H1 (cell line): ENCODE measurements at regions not wholly inside any gene's neighbourhood (a gene's known extent, or its start where the extent isn't known, plus 50 kb on each side); places are given as distances from the start of the nearest gene placed in this dataset.
"Not testable (repeated sequence)": the region's sequence is repeated elsewhere in the genome, so short reads cannot be mapped to it uniquely, and the experiment has no call there.

ENCODE experiments used
- CTCF ChIA-PET: fragments of 300-600 bp; sonication (Branson Sonifier 250); formaldehyde crosslinking; loops from one replicate; lab custom pipeline; 2021; ENCODE audit not compliant: partially characterized antibody; lab: Charles Lee
- POLR2A ChIA-PET: fragments of 300-600 bp; sonication (Branson Sonifier 250); formaldehyde crosslinking; loops from one replicate; lab custom pipeline; 2021; ENCODE audit warnings: inconsistent platforms; ENCODE audit not compliant: partially characterized antibody; lab: Charles Lee
- DNase-seq, 2 experiments: peaks; one replicate each; pipeline versions ENCODE4 v3.0.0 to v3.0.0-alpha.2; 2010 to 2022; ENCODE audit warnings: low spot score in 2 of 2, low read depth in 1 of 2, mixed read lengths in 1 of 2
- FAIRE-seq: peaks from 2 replicates; lab custom pipeline; 2011; peaks lifted over from hg19 to GRCh38; lab: Jason Lieb, UNC
- H2AFZ ChIP-seq: 2 replicates; pipeline ENCODE4 v1.8.1; 2012; ENCODE audit warnings: low read length, inconsistent platforms
- H2AK5ac ChIP-seq: 2 replicates; pipeline ENCODE4 v1.6.1; 2013; ENCODE audit warnings: low read depth, low read length
- H2BK120ac ChIP-seq: replicated peaks from 2 replicates; pipeline ENCODE3; 2013; ENCODE audit warnings: low read depth, low read length, inconsistent platforms
- H2BK12ac ChIP-seq: 2 replicates; pipeline ENCODE4 v1.6.1; 2013; ENCODE audit warnings: low read depth, low read length
- H2BK15ac ChIP-seq: 2 replicates; pipeline ENCODE4 v1.6.1; 2013; ENCODE audit warnings: low read length
- H2BK20ac ChIP-seq: 2 replicates; pipeline ENCODE4 v1.6.1; 2013; ENCODE audit warnings: low read length
- H2BK5ac ChIP-seq: 2 replicates; pipeline ENCODE4 v1.6.1; 2013; ENCODE audit warnings: low read depth, low read length
- H3K14ac ChIP-seq: 2 replicates; pipeline ENCODE4 v1.6.1; 2013; ENCODE audit warnings: inconsistent platforms; ENCODE audit not compliant: insufficient read length
- H3K18ac ChIP-seq: 2 replicates; pipeline ENCODE4 v1.6.1; 2013; ENCODE audit warnings: low read length; ENCODE audit errors: extremely low read depth
- H3K23ac ChIP-seq: 2 replicates; pipeline ENCODE4 v1.6.1; 2013; ENCODE audit warnings: inconsistent platforms; ENCODE audit not compliant: insufficient read length
- H3K23me2 ChIP-seq: 2 replicates; pipeline ENCODE4 v1.6.1; 2013; ENCODE audit warnings: low read depth, low read length
- H3K27ac ChIP-seq: 2 replicates; pipeline ENCODE4 v1.6.1; 2011; ENCODE audit warnings: low read depth, low read length, inconsistent platforms
- H3K27me3 ChIP-seq, 4 experiments: replicated peaks in 1 of 4; 1 replicate in 1 of 4; 2 replicates in 3 of 4; pipeline versions ENCODE4 v1.6.1 to v1.8.1; 2011 to 2013; ENCODE audit warnings: low read length in 3 of 4, mild to moderate bottlenecking in 3 of 4, inconsistent platforms in 2 of 4, mixed read lengths in 2 of 4, moderate library complexity in 1 of 4; ENCODE audit not compliant: control insufficient read depth in 3 of 4, insufficient read depth in 3 of 4; ENCODE audit errors: extremely low read depth in 1 of 4
- H3K36me3 ChIP-seq, 4 experiments: 2 replicates each; pipeline versions ENCODE4 v1.6.1 to v1.8.1; 2011 to 2013; ENCODE audit warnings: mild to moderate bottlenecking in 4 of 4, low read length in 3 of 4, moderate library complexity in 2 of 4, control low read depth in 1 of 4, inconsistent platforms in 1 of 4; ENCODE audit not compliant: insufficient read depth in 4 of 4, control insufficient read depth in 2 of 4
- H3K4ac ChIP-seq: replicated peaks from 2 replicates; pipeline ENCODE3; 2013; ENCODE audit warnings: low read length, low read depth, mixed read lengths, inconsistent platforms; ENCODE audit not compliant: insufficient read length
- H3K4me1 ChIP-seq, 4 experiments: replicated peaks in 1 of 4; 1 replicate in 1 of 4; 2 replicates in 3 of 4; pipeline versions ENCODE4 v1.6.1 to v1.8.1; 2011 to 2013; ENCODE audit warnings: low read length in 3 of 4, inconsistent platforms in 2 of 4, mixed read lengths in 1 of 4; ENCODE audit not compliant: insufficient read depth in 4 of 4, control insufficient read depth in 3 of 4
- H3K4me2 ChIP-seq, 2 experiments: 2 replicates each; pipeline versions ENCODE4 v1.6.1 to v1.8.1; 2011 to 2013; ENCODE audit warnings: low read depth in 2 of 2, low read length in 2 of 2, control low read depth in 1 of 2, inconsistent platforms in 1 of 2, mild to moderate bottlenecking in 1 of 2; ENCODE audit not compliant: insufficient read depth in 1 of 2
- H3K4me3 ChIP-seq, 4 experiments: fragments of 200-600, 300-600 bp in 1 of 4; sonication (generic), shearing (Covaris generic), sonication (Bioruptor Twin) in 1 of 4; 2 replicates each; pipeline versions ENCODE4 v1.5.1 to v1.8.1; 2011 to 2016; ENCODE audit warnings: low read length in 4 of 4, low read depth in 3 of 4, control low read depth in 2 of 4, inconsistent platforms in 2 of 4, mild to moderate bottlenecking in 2 of 4, mixed read lengths in 1 of 4, moderate library complexity in 1 of 4; ENCODE audit not compliant: insufficient read depth in 2 of 4; ENCODE audit errors: extremely low read depth in 1 of 4
- H3K56ac ChIP-seq: replicated peaks from 2 replicates; pipeline ENCODE3; 2013; ENCODE audit warnings: low read depth, mild to moderate bottlenecking, mixed read lengths, low read length, inconsistent platforms; ENCODE audit not compliant: insufficient read length
- H3K79me1 ChIP-seq: 2 replicates; pipeline ENCODE4 v1.6.1; 2013; ENCODE audit warnings: low read depth, low read length, control low read depth
- H3K79me2 ChIP-seq, 2 experiments: 2 replicates each; pipeline versions ENCODE4 v1.6.1 to v1.8.1; 2012 to 2013; ENCODE audit warnings: low read length in 2 of 2, mild to moderate bottlenecking in 2 of 2, inconsistent platforms in 1 of 2; ENCODE audit not compliant: insufficient read depth in 2 of 2, control insufficient read depth in 1 of 2
- H3K9ac ChIP-seq, 4 experiments: replicated peaks in 1 of 4; 1 replicate in 1 of 4; 2 replicates in 3 of 4; pipeline versions ENCODE4 v1.6.1 to v1.8.1; 2011 to 2013; ENCODE audit warnings: low read depth in 3 of 4, low read length in 3 of 4, control low read depth in 2 of 4, mild to moderate bottlenecking in 2 of 4, moderate library complexity in 2 of 4, inconsistent platforms in 1 of 4; ENCODE audit errors: extremely low read depth in 1 of 4
- H3K9me3 ChIP-seq, 2 experiments: 2 replicates each; pipeline versions ENCODE4 v1.6.1 to v1.8.1; 2012 to 2013; ENCODE audit warnings: mild to moderate bottlenecking in 2 of 2, moderate library complexity in 2 of 2, control low read depth in 1 of 2, inconsistent platforms in 1 of 2, low read depth in 1 of 2, low read length in 1 of 2, mixed read lengths in 1 of 2; ENCODE audit not compliant: insufficient read depth in 2 of 2
- H4K20me1 ChIP-seq, 2 experiments: replicated peaks in 1 of 2; 2 replicates each; pipeline versions ENCODE3 to v1.8.1; 2011 to 2013; ENCODE audit warnings: inconsistent platforms in 2 of 2, low read length in 2 of 2, mild to moderate bottlenecking in 1 of 2; ENCODE audit not compliant: insufficient read depth in 2 of 2, control insufficient read depth in 1 of 2
- H4K5ac ChIP-seq: 2 replicates; pipeline ENCODE4 v1.6.1; 2013; ENCODE audit warnings: low read length, low read depth, mixed read lengths, inconsistent platforms; ENCODE audit not compliant: insufficient read length
- H4K8ac ChIP-seq: 2 replicates; pipeline ENCODE4 v1.8.0; 2013; ENCODE audit warnings: mild to moderate bottlenecking, moderate library complexity, low read length, inconsistent platforms; ENCODE audit not compliant: insufficient read depth; ENCODE audit errors: extremely low read depth
- H4K91ac ChIP-seq: replicated peaks from 2 replicates; pipeline ENCODE3; 2013; ENCODE audit warnings: low read length, mixed read lengths, inconsistent platforms; ENCODE audit not compliant: insufficient read length
- YY1 ChIP-seq: IDR thresholded peaks from 2 replicates; pipeline ENCODE4 v1.6.1; 2011; ENCODE audit warnings: low read depth, mild to moderate bottlenecking, low read length
- WGBS, 2 experiments: shearing (Covaris generic) in 1 of 2; methylation state at CpG; one replicate each; pipeline versions ENCODE4 v1.1.6 to v1.1.7; 2013 to 2015; ENCODE audit warnings: low lambda C conversion rate in 2 of 2, mixed read lengths in 2 of 2, inconsistent platforms in 1 of 2, low coverage in 1 of 2, missing lambda C conversion rate in 1 of 2; ENCODE audit not compliant: insufficient replicate concordance in 2 of 2, insufficient coverage in 1 of 2, insufficient read length in 1 of 2; ENCODE audit errors: extremely low coverage in 1 of 2, missing lambda C conversion rate in 1 of 2; 5-methylcytosine and 5-hydroxymethylcytosine counted together

GRCh38 chr4:121616449-121616848, 80.3 kb downstream of the ANXA5 start:
- H2AK5ac ChIP-seq, H3K4me2 ChIP-seq, H3K36me3 ChIP-seq, H3K23me2 ChIP-seq, H3K4me3 ChIP-seq, H3K56ac ChIP-seq, POLR2A ChIA-PET, H3K27ac ChIP-seq, H2BK120ac ChIP-seq, H3K4ac ChIP-seq, H2BK5ac ChIP-seq, H3K18ac ChIP-seq, H3K79me2 ChIP-seq, H3K4me1 ChIP-seq, H4K91ac ChIP-seq, H2BK12ac ChIP-seq, H3K9ac ChIP-seq, H4K20me1 ChIP-seq, H3K14ac ChIP-seq, H2BK20ac ChIP-seq, H4K5ac ChIP-seq, DNase-seq, H3K79me1 ChIP-seq, H2BK15ac ChIP-seq, H4K8ac ChIP-seq, H3K9me3 ChIP-seq, FAIRE-seq, H3K27me3 ChIP-seq, H3K23ac ChIP-seq: not testable (repeated sequence)
- WGBS, 2 experiments, result 91% methylated on average over 6 of the region's 6 CpGs; no CpG with 5 or more reads in 1 of the 2 experiments
- H2AFZ ChIP-seq, result peak overlapping the region; percentile 94
- CTCF ChIA-PET, result interaction anchor here (1.5 kb wide), 1 partner anchor 154 kb away, joined by 6 read pairs; no protein-coding TSS in a partner anchor
- TF ChIP-seq YY1, result peak; percentile 22; the same call in 1 of the 2 replicates
